Prostate gland (tissue), 2 donors: ENCODE measurements at regions not wholly inside any gene's neighbourhood (a gene's known extent, or its start where the extent isn't known, plus 50 kb on each side); places are given as distances from the start of the nearest gene placed in this dataset.

Source experiments
- CTCF ChIP-seq, 4 experiments: fragments of 200-600 bp in 2 of 4; fragments of 450-650 bp in 2 of 4; sonication (generic) in 2 of 4; IDR thresholded peaks; 1 replicate in 3 of 4; 2 replicates in 1 of 4; pipeline ENCODE4 v1.5.1; 2016 to 2019; ENCODE audit warnings: antibody characterized with exemption in 4 of 4, mild to moderate bottlenecking in 2 of 4, moderate library complexity in 2 of 4
- POLR2AphosphoS5 ChIP-seq: sonication (generic); formaldehyde crosslinking; IDR thresholded peaks from one replicate; pipeline ENCODE4 v1.6.1; 2017; ENCODE audit warnings: antibody characterized with exemption

GRCh38 chr5:39808656-39809055 lies 383.9 kb upstream of the DAB2 start:
- TF ChIP-seq POLR2AphosphoS5 (no peak), CTCF (IDR thresholded peaks at IDR 0.05) (no peak)
